ENCODE measurements at regions not wholly inside any gene's neighbourhood (a gene's known extent, or its start where the extent isn't known, plus 50 kb on each side); places are given as distances from the start of the nearest gene placed in this dataset.

DNA sequence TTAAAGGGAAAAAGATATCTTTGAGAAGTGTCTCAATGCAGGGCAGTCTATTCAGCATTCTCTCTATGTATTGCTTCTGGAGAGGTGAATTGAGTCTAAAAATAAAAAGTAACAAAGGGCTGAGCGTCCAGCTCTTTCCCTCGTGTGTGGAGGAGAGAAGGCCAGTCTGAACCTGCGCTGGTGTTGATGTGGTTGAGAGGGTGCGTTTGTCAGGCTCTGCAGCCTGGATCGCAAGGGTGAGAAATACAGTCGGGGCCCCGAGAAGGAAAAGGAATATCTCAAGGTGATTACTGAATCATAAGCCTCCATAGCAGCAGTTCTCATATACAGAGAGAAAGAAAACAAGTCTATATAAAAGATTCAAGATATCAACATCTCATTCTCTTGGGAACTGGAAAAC lies 494.1 kb upstream of the MDFIC2 start:
- no peaks in the 10 kb centered on the region for H3K27me3 ChIP-seq (ENCODE audit: control insufficient read depth in 2 of 2, insufficient read depth in 2 of 2, low read length in 2 of 2)
- WGBS (ENCODE audit: insufficient coverage), result no CpG with 5 or more reads among the region's 7 CpGs
- Mint-ChIP-seq H3K4me3 (no peak overlapping the region), H3K36me3 (no peaks in the 10 kb centered on the region), H3K4me1 (no peaks in the 10 kb centered on the region), H3K9me3 (peaks cover 0 to 3% (median 2%) of the 10 kb centered on the region in 7 donors), H3K27me3 (ENCODE audit: low read depth in 3 of 3) (no peaks in the 10 kb centered on the region), H3K27ac (no peak overlapping the region)
- no peak for TF ChIP-seq CTCF (IDR thresholded peaks at IDR 0.05)
- no peak overlapping the region for H2AFZ ChIP-seq (ENCODE audit: insufficient read depth, low read depth, low read length, poor library complexity, severe bottlenecking)
- no peak overlapping the region for H3K4me2 ChIP-seq (replicated peaks; ENCODE audit: extremely low read depth, low read length, poor library complexity, severe bottlenecking)
- H3K79me2 ChIP-seq (ENCODE audit: insufficient read depth, low read length), result no peaks in the 10 kb centered on the region
- no peak overlapping the region for H3K27ac ChIP-seq (ENCODE audit: low read depth in 1 of 2, low read length in 2 of 2)
- no peaks in the 10 kb centered on the region for H4K20me1 ChIP-seq (ENCODE audit: insufficient read depth, low read length)
- H3K9ac ChIP-seq (ENCODE audit: insufficient read depth, low read length, poor library complexity, severe bottlenecking), result no peak overlapping the region
- intact Hi-C loops (cut with micrococcal nuclease), result no loop called here
- H3K9me3 ChIP-seq (replicated peaks in 1 of 2; ENCODE audit: control insufficient read depth in 1 of 2, insufficient read depth in 1 of 2, low read length in 2 of 2), result no peaks in the 10 kb centered on the region
- no peaks in the 10 kb centered on the region for H3K4me1 ChIP-seq (ENCODE audit: control insufficient read depth in 1 of 2, insufficient read depth in 2 of 2, low read length in 2 of 2)
- no peak overlapping the region for H3K4me3 ChIP-seq (replicated peaks in 1 of 3; ENCODE audit: low read depth in 2 of 3, low read length in 3 of 3)
- DNase-seq, result no peak
- no peaks in the 10 kb centered on the region for H3K36me3 ChIP-seq (replicated peaks in 1 of 2; ENCODE audit: control insufficient read depth in 1 of 2, insufficient read depth in 2 of 2, low read length in 2 of 2)

DNA sequence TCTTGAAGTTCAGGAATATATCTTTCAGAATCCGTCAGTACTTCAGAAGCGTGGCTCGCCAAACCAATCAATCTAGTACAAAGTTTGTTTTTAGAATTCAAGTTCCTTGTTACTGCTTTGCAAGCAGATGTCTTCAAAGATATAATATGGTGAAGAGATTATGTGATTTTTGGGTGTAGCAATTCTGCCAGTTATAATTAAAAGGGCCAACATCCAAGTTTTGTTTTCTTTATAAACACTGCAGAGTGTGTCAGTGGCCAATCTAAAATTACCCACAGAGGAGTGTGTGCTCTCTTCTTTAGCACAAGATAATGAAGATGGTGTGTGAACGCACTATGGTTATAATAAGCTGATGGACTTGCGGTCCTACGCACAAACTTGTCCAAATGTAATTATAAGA lies 493.6 kb upstream of the MDFIC2 start:
- Histone ChIP-seq H3K9me3 (replicated peaks in 1 of 2; ENCODE audit: control insufficient read depth in 1 of 2, insufficient read depth in 1 of 2, low read length in 2 of 2) (no peaks in the 10 kb centered on the region), H2AFZ (ENCODE audit: insufficient read depth, low read depth, low read length, poor library complexity, severe bottlenecking) (no peak overlapping the region), H3K79me2 (ENCODE audit: insufficient read depth, low read length) (no peaks in the 10 kb centered on the region), H3K27ac (ENCODE audit: low read depth in 1 of 2, low read length in 2 of 2) (no peak overlapping the region), H3K4me1 (ENCODE audit: control insufficient read depth in 1 of 2, insufficient read depth in 2 of 2, low read length in 2 of 2) (no peaks in the 10 kb centered on the region), H4K20me1 (ENCODE audit: insufficient read depth, low read length) (no peaks in the 10 kb centered on the region), H3K4me2 (replicated peaks; ENCODE audit: extremely low read depth, low read length, poor library complexity, severe bottlenecking) (no peak overlapping the region), H3K9ac (ENCODE audit: insufficient read depth, low read length, poor library complexity, severe bottlenecking) (no peak overlapping the region), H3K4me3 (replicated peaks in 1 of 3; ENCODE audit: low read depth in 2 of 3, low read length in 3 of 3) (no peak overlapping the region), H3K27me3 (ENCODE audit: control insufficient read depth in 2 of 2, insufficient read depth in 2 of 2, low read length in 2 of 2) (no peaks in the 10 kb centered on the region), H3K36me3 (replicated peaks in 1 of 2; ENCODE audit: control insufficient read depth in 1 of 2, insufficient read depth in 2 of 2, low read length in 2 of 2) (no peaks in the 10 kb centered on the region)
- 100% methylated on average over 1 of the region's 6 CpGs for WGBS (ENCODE audit: insufficient coverage)
- no peak for DNase-seq
- Mint-ChIP-seq H3K36me3 (no peaks in the 10 kb centered on the region), H3K4me1 (no peaks in the 10 kb centered on the region), H3K4me3 (no peak overlapping the region), H3K27me3 (ENCODE audit: low read depth in 3 of 3) (peaks cover 0 to 2% (median 0%) of the 10 kb centered on the region in 3 donors), H3K27ac (no peak overlapping the region), H3K9me3 (peaks cover 0 to 3% (median 2%) of the 10 kb centered on the region in 7 donors)
- no peak for TF ChIP-seq CTCF (IDR thresholded peaks at IDR 0.05)
- intact Hi-C loops (cut with micrococcal nuclease), result no loop called here
